A549 (cell line): ENCODE measurements at regions not wholly inside any gene's neighbourhood (a gene's known extent, or its start where the extent isn't known, plus 50 kb on each side); places are given as distances from the start of the nearest gene placed in this dataset.

Experiments
- ATAC-seq, 2 experiments: fragments of 200-7000 bp in 1 of 2; fragments of >200 bp in 1 of 2; cut with Nextera tagmentation in 1 of 2; cut with Tn5 transposase in 1 of 2; 3 replicates each; pipeline versions ENCODE4 v1.8.0 to v1.9.1; 2018 to 2020; ENCODE audit warnings: mild to moderate bottlenecking in 1 of 2, moderate library complexity in 1 of 2
- CTCF ChIA-PET: fragments of 300-600 bp; sonication (Branson Sonifier 250); formaldehyde crosslinking; extraction: SDS; loops from one replicate; lab custom pipeline; 2021; ENCODE audit warnings: antibody characterized with exemption, inconsistent platforms; lab: Yijun Ruan, JAX
- POLR2A ChIA-PET: fragments of 350-600 bp; formaldehyde crosslinking; extraction: SDS; loops from one replicate; lab custom pipeline; 2021; ENCODE audit warnings: antibody characterized with exemption, inconsistent platforms; lab: Yijun Ruan, JAX
- DNase-seq, 2 experiments: peaks; one replicate each; pipeline versions ENCODE4 v3.0.0 to v3.0.0-alpha.2; 2011 to 2016; ENCODE audit warnings: low read depth in 1 of 2, low spot score in 1 of 2
- FAIRE-seq: peaks from 2 replicates; lab custom pipeline; 2011; peaks lifted over from hg19 to GRCh38; lab: Jason Lieb, UNC
- H3K27ac ChIP-seq, 2 experiments: fragments of >200 bp; sonication (Bioruptor Twin); formaldehyde crosslinking; 3 replicates each; pipeline ENCODE4 v1.5.1; 2016 to 2017
- H3K4me1 ChIP-seq: fragments of >200 bp; sonication (Bioruptor Twin); formaldehyde crosslinking; 3 replicates; pipeline ENCODE4 v1.6.1; 2016
- H3K4me2 ChIP-seq: fragments of >200 bp; sonication (Bioruptor Twin); formaldehyde crosslinking; 3 replicates; pipeline ENCODE4 v1.6.1; 2016
- H3K4me3 ChIP-seq: fragments of >200 bp; sonication (Bioruptor Twin); formaldehyde crosslinking; 3 replicates; pipeline ENCODE4 v1.5.1; 2016
- H3K9me3 ChIP-seq: fragments of >200 bp; sonication (Bioruptor Twin); formaldehyde crosslinking; 3 replicates; pipeline ENCODE4 v1.6.1; 2016
- BHLHE40 ChIP-seq: IDR thresholded peaks from 2 replicates; pipeline ENCODE4 v1.6.1; 2012; ENCODE audit warnings: low read depth, low read length, inconsistent platforms
- CBX2 ChIP-seq: fragments of 200-600 bp; sonication (generic); IDR thresholded peaks from 2 replicates; pipeline ENCODE4 v1.6.1; 2016; ENCODE audit warnings: low read depth, mild to moderate bottlenecking, borderline replicate concordance
- CBX8 ChIP-seq: fragments of 200-600 bp; sonication (generic); IDR thresholded peaks from 2 replicates; pipeline ENCODE4 v1.6.1; 2016
- CHD4 ChIP-seq: fragments of 200-600 bp; sonication (generic); IDR thresholded peaks from 2 replicates; pipeline ENCODE4 v1.6.1; 2016; ENCODE audit warnings: antibody characterized with exemption, mild to moderate bottlenecking, borderline replicate concordance
- EHF ChIP-seq: fragments of 250-450 bp; sonication (Bioruptor Pico); IDR thresholded peaks from 2 replicates; pipeline ENCODE4 v1.5.0; 2020; ENCODE audit warnings: mild to moderate bottlenecking
- EP300 ChIP-seq, 2 experiments: fragments of >200 bp; sonication (Bioruptor Twin); formaldehyde crosslinking; IDR thresholded peaks; 2 replicates in 1 of 2; 3 replicates in 1 of 2; pipeline ENCODE4 v1.6.1; 2016 to 2017
- ESRRA ChIP-seq: fragments of 150-350 bp; IDR thresholded peaks from 2 replicates; pipeline ENCODE4 v1.6.1; 2014; ENCODE audit warnings: mild to moderate bottlenecking, low read length, borderline replicate concordance
- FOSB ChIP-seq: fragments of 250-450 bp; sonication (Bioruptor Pico); IDR thresholded peaks from 2 replicates; pipeline ENCODE4 v1.5.0; 2020; ENCODE audit warnings: mild to moderate bottlenecking, moderate library complexity
- HOXB13 ChIP-seq: fragments of 250-450 bp; sonication (Bioruptor Pico); IDR thresholded peaks from 2 replicates; pipeline ENCODE4 v1.5.0; 2020; ENCODE audit warnings: low read depth, mild to moderate bottlenecking, moderate library complexity
- HOXB5 ChIP-seq: fragments of 250-450 bp; sonication (Bioruptor Pico); IDR thresholded peaks from 2 replicates; pipeline ENCODE4 v1.5.0; 2020; ENCODE audit warnings: mild to moderate bottlenecking, moderate library complexity
- KDM1A ChIP-seq: fragments of 200-600 bp; sonication (generic); IDR thresholded peaks from 2 replicates; pipeline ENCODE4 v1.6.1; 2016; ENCODE audit warnings: low read depth, mild to moderate bottlenecking
- KDM5A ChIP-seq: fragments of 200-600 bp; sonication (generic); IDR thresholded peaks from 2 replicates; pipeline ENCODE4 v1.6.1; 2016; ENCODE audit warnings: antibody characterized with exemption, mild to moderate bottlenecking
- MAZ ChIP-seq: fragments of 150-350 bp; IDR thresholded peaks from 2 replicates; pipeline ENCODE4 v1.6.1; 2014; ENCODE audit warnings: antibody characterized with exemption, low read depth, low read length, borderline replicate concordance
- MYC ChIP-seq: IDR thresholded peaks from 2 replicates; pipeline ENCODE4 v1.6.1; 2012; ENCODE audit warnings: mild to moderate bottlenecking, inconsistent platforms, low read length, improper control_type of control experiment, borderline replicate concordance
- NPAS2 ChIP-seq: fragments of 250-450 bp; sonication (Bioruptor Pico); IDR thresholded peaks from 2 replicates; pipeline ENCODE4 v1.8.0; 2022; ENCODE audit warnings: mild to moderate bottlenecking, moderate library complexity, borderline replicate concordance
- NR3C1 ChIP-seq: fragments of >200 bp; sonication (Bioruptor Twin); formaldehyde crosslinking; IDR thresholded peaks from 3 replicates; pipeline ENCODE4 v1.6.1; 2017
- RAD21 ChIP-seq, 2 experiments: fragments of >200 bp in 1 of 2; sonication (Bioruptor Twin) in 1 of 2; formaldehyde crosslinking in 1 of 2; IDR thresholded peaks in 1 of 2; conservative IDR thresholded peaks in 1 of 2; 2 replicates in 1 of 2; 3 replicates in 1 of 2; pipeline ENCODE4 v1.6.1; 2012 to 2018; ENCODE audit warnings: inconsistent platforms in 1 of 2
- RCOR1 ChIP-seq: fragments of 150-350 bp; IDR thresholded peaks from 2 replicates; pipeline ENCODE4 v1.6.1; 2014; ENCODE audit warnings: antibody characterized with exemption, low read length, low read depth
- RNF2 ChIP-seq: fragments of 200-600 bp; sonication (generic); IDR thresholded peaks from 2 replicates; pipeline ENCODE4 v1.6.1; 2016; ENCODE audit warnings: low read depth, mild to moderate bottlenecking, antibody characterized with exemption, moderate library complexity, borderline replicate concordance
- ZC3H11A ChIP-seq: fragments of 450-650 bp; IDR thresholded peaks from 2 replicates; pipeline ENCODE4 v1.6.1; 2014; ENCODE audit warnings: antibody characterized with exemption, mild to moderate bottlenecking
- ZNF302 ChIP-seq: fragments of 250-450 bp; sonication (Bioruptor Pico); IDR thresholded peaks from 2 replicates; pipeline ENCODE4 v1.9.0; 2021; ENCODE audit warnings: inconsistent platforms, mild to moderate bottlenecking, moderate library complexity
- WGBS: methylation state at CpG from one replicate; pipeline ENCODE4 v1.1.6; 2017; ENCODE audit errors: missing lambda C conversion rate; 5-methylcytosine and 5-hydroxymethylcytosine counted together
- TF ChIP-seq, protein P1 (sequence below): fragments of 150-350 bp; IDR thresholded peaks from 2 replicates; pipeline ENCODE4 v1.6.1; 2014; ENCODE audit warnings: low read depth, mild to moderate bottlenecking, low read length
- TF ChIP-seq, protein P2 (sequence below): fragments of >200 bp; sonication (Bioruptor Twin); formaldehyde crosslinking; IDR thresholded peaks from 2 replicates; pipeline ENCODE4 v1.6.1; 2016
- TF ChIP-seq, protein P3 (sequence below): fragments of 250-450 bp; sonication (Bioruptor Pico); IDR thresholded peaks from 2 replicates; pipeline ENCODE4 v1.5.0; 2020; ENCODE audit warnings: low read depth, mild to moderate bottlenecking, moderate library complexity
- TF ChIP-seq, protein P4 (sequence below): fragments of >200 bp; sonication (Bioruptor Twin); formaldehyde crosslinking; IDR thresholded peaks from 3 replicates; pipeline ENCODE4 v1.6.1; 2016
- TF ChIP-seq, protein P5 (sequence below): fragments of >200 bp; sonication (Bioruptor Twin); formaldehyde crosslinking; IDR thresholded peaks from 3 replicates; pipeline ENCODE4 v1.5.1; 2016

DNA sequence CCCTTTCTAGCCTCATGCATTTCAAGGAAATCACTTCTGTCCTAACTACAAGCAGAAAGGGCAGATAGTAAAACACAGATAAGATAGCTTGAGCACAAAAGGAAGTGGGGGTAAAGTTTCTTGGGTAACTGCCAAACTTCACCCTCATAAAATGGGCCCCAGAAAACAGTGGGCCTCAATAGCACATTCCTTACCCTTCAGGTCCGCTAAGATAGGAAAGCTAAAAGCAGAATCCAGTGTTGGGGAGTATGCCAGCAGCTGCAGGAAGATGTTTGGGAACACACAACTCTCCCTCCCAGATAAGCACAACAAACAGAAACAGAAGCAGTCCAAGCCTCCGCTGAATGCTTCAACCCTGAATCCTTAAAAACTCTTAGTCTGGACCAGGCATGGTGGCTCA, 110.9 kb upstream of the MGAT4C start (continued):
- no peak for TF ChIP-seq MYC
- TF ChIP-seq, all 56 proteins: peak for 0

DNA sequence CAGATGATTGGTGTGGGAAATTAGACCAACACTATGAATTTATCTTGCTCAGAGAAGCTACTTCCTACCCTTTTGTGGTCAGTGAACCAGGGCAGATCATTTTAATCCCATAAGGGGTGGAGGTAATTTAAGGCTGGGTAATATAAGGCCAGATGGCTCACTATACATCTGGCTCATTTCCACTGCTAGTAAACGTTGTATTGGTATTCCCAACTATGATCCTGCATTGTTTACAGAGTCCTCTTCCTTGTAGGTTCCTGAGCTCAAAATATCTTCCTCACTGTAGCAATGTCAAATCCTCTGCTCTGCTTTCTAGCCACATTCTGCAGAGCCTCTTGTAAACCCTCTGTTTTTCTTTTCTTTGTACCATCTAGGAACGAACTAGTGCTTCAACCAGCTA, 93.0 kb upstream of the MGAT4C start:
- FAIRE-seq (no peak), ATAC-seq (no peak), DNase-seq (no peak)
- Histone ChIP-seq H3K4me2 (no peak overlapping the region), H3K4me1 (no peaks in the 10 kb centered on the region), H3K27ac (no peak overlapping the region), H3K9me3 (no peaks in the 10 kb centered on the region), H3K4me3 (no peak overlapping the region)
- CTCF ChIA-PET, result no interaction called here
- WGBS, result 18% methylated on average over 2 of the region's 2 CpGs
- POLR2A ChIA-PET, result no interaction called here
- TF ChIP-seq, protein P1, sequence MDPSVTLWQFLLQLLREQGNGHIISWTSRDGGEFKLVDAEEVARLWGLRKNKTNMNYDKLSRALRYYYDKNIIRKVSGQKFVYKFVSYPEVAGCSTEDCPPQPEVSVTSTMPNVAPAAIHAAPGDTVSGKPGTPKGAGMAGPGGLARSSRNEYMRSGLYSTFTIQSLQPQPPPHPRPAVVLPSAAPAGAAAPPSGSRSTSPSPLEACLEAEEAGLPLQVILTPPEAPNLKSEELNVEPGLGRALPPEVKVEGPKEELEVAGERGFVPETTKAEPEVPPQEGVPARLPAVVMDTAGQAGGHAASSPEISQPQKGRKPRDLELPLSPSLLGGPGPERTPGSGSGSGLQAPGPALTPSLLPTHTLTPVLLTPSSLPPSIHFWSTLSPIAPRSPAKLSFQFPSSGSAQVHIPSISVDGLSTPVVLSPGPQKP, result no peak
- TF ChIP-seq, protein P2, sequence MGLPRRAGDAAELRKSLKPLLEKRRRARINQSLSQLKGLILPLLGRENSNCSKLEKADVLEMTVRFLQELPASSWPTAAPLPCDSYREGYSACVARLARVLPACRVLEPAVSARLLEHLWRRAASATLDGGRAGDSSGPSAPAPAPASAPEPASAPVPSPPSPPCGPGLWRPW, result no peak
- TF ChIP-seq, protein P3, sequence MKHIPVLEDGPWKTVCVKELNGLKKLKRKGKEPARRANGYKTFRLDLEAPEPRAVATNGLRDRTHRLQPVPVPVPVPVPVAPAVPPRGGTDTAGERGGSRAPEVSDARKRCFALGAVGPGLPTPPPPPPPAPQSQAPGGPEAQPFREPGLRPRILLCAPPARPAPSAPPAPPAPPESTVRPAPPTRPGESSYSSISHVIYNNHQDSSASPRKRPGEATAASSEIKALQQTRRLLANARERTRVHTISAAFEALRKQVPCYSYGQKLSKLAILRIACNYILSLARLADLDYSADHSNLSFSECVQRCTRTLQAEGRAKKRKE (CRISPR knock-in tag), result no peak
- no peak for TF ChIP-seq KDM5A
- no peak for TF ChIP-seq HOXB5 (CRISPR knock-in tag)
- TF ChIP-seq MYC, result no peak
- TF ChIP-seq CBX2, result no peak
- no peak for TF ChIP-seq BHLHE40
- TF ChIP-seq RCOR1, result no peak
- no peak for TF ChIP-seq RNF2
- no peak for TF ChIP-seq HOXB13 (CRISPR knock-in tag)
- TF ChIP-seq, protein P4, sequence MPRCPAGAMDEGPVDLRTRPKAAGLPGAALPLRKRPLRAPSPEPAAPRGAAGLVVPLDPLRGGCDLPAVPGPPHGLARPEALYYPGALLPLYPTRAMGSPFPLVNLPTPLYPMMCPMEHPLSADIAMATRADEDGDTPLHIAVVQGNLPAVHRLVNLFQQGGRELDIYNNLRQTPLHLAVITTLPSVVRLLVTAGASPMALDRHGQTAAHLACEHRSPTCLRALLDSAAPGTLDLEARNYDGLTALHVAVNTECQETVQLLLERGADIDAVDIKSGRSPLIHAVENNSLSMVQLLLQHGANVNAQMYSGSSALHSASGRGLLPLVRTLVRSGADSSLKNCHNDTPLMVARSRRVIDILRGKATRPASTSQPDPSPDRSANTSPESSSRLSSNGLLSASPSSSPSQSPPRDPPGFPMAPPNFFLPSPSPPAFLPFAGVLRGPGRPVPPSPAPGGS, result no peak
- TF ChIP-seq NPAS2, result no peak
- no peak for TF ChIP-seq RAD21 (conservative IDR thresholded peaks at IDR 0.05 in 1 of 2, IDR thresholded peaks at IDR 0.05 in 1 of 2)
- TF ChIP-seq ESRRA, result no peak
- TF ChIP-seq CBX8, result no peak
- TF ChIP-seq FOSB (CRISPR knock-in tag), result no peak
- TF ChIP-seq EHF (CRISPR knock-in tag), result no peak
- TF ChIP-seq MAZ, result no peak
- TF ChIP-seq ZNF302 (CRISPR knock-in tag), result no peak

DNA sequence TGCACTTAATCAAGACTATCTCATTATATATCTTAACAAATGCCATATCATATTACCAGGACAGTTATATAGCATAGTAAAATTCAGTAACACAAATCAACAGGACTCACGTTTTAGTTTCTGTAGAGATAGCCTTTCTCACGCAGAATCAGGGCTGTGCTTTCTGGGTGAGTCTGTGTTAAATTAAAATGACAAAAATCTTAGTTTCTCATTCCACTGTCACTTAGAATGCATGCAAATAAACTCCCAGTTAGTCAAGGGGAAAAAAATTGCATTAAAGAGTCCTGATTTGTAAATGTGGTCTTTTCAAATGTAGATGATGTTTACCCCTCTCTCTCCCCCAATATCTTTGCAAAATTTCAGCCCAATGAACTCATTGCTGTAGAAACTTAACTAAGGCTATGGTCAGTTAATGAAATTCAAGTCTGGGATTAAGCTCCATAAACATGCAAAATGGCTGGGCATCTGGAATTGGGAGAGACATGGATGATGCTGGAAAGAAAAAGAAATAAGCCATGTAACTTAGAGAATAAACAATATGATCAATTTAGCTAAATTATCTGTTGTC, 77.8 kb upstream of the MGAT4C start:
- ChIA-PET POLR2A (no interaction called here), CTCF (interaction anchor here (1.4 kb wide), 1 partner anchor 9 kb away, joined by 3 read pairs; no protein-coding TSS in a partner anchor)
- WGBS, result 64% methylated on average over 2 of the region's 2 CpGs
- H3K9me3 ChIP-seq, result no peaks in the 10 kb centered on the region
- TF ChIP-seq FOSB (CRISPR knock-in tag), result no peak
- no peak for TF ChIP-seq CHD4
- TF ChIP-seq, protein P5, sequence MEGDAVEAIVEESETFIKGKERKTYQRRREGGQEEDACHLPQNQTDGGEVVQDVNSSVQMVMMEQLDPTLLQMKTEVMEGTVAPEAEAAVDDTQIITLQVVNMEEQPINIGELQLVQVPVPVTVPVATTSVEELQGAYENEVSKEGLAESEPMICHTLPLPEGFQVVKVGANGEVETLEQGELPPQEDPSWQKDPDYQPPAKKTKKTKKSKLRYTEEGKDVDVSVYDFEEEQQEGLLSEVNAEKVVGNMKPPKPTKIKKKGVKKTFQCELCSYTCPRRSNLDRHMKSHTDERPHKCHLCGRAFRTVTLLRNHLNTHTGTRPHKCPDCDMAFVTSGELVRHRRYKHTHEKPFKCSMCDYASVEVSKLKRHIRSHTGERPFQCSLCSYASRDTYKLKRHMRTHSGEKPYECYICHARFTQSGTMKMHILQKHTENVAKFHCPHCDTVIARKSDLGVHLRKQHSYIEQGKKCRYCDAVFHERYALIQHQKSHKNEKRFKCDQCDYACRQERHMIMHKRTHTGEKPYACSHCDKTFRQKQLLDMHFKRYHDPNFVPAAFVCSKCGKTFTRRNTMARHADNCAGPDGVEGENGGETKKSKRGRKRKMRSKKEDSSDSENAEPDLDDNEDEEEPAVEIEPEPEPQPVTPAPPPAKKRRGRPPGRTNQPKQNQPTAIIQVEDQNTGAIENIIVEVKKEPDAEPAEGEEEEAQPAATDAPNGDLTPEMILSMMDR, result no peak
- no peak for TF ChIP-seq RCOR1
- TF ChIP-seq KDM5A, result no peak
- TF ChIP-seq NR3C1, result no peak
- TF ChIP-seq EP300 (IDR thresholded peaks at IDR 0.05), result no peak
- TF ChIP-seq KDM1A, result no peak
- TF ChIP-seq HOXB13 (CRISPR knock-in tag), result no peak
- TF ChIP-seq, protein P1, result no peak
- TF ChIP-seq ZC3H11A, result no peak
- no peak for TF ChIP-seq MYC
- DNase-seq (no peak), FAIRE-seq (no peak), ATAC-seq (no peak)
- H3K27ac ChIP-seq, result no peak overlapping the region
- no peak overlapping the region for H3K4me3 ChIP-seq
- H3K4me2 ChIP-seq, result no peak overlapping the region
- no peaks in the 10 kb centered on the region for H3K4me1 ChIP-seq
